ENCODE measurements at regions not wholly inside any gene's neighbourhood (a gene's known extent, or its start where the extent isn't known, plus 50 kb on each side); places are given as distances from the start of the nearest gene placed in this dataset.

- DNase-seq: no peak
Observed at GRCh38 chr2:48108455-48108854, 202.2 kb upstream of the FBXO11 start.

- no peak for DNase-seq
Observed at GRCh38 chr2:48109491-48110204, 203.3 kb upstream of the FBXO11 start.

- peak; percentile 13 for DNase-seq
Observed at GRCh38 chr2:48110492-48110891, 204.0 kb upstream of the FOXN2 start.

GRCh38 chr2:48112911-48113680, 201.4 kb upstream of the FOXN2 start:
- no peak for DNase-seq

- no peak for DNase-seq
Observed at GRCh38 chr2:48113767-48114166, 200.7 kb upstream of the FOXN2 start.

GRCh38 chr2:48114256-48114655, 200.2 kb upstream of the FOXN2 start:
- DNase-seq: peak; percentile 77

- DNase-seq: no peak
Observed at GRCh38 chr2:48116497-48116896, 198.0 kb upstream of the FOXN2 start.

GRCh38 chr2:48118895-48119294, 195.6 kb upstream of the FOXN2 start:
- no peak for DNase-seq

GRCh38 chr2:48120112-48120511, 194.4 kb upstream of the FOXN2 start:
- DNase-seq: peak; percentile 40

GRCh38 chr2:48120759-48121242, 193.7 kb upstream of the FOXN2 start:
- no peak for DNase-seq

- no peak for DNase-seq
Observed at GRCh38 chr2:48122166-48122565, 192.3 kb upstream of the FOXN2 start.

- no peak for DNase-seq
Observed at GRCh38 chr2:48124592-48124991, 189.9 kb upstream of the FOXN2 start.

GRCh38 chr2:48126162-48126561, 188.3 kb upstream of the FOXN2 start:
- no peak for DNase-seq

- DNase-seq: no peak
Observed at GRCh38 chr2:48127612-48128191, 186.8 kb upstream of the FOXN2 start.

GRCh38 chr2:48129293-48129950, 185.1 kb upstream of the FOXN2 start:
- DNase-seq: no peak

GRCh38 chr2:48131539-48132270, 182.8 kb upstream of the FOXN2 start:
- peak; percentile 79 for DNase-seq

GRCh38 chr2:48132271-48132625, 182.2 kb upstream of the FOXN2 start:
- DNase-seq: no peak

GRCh38 chr2:48134704-48135103, 179.8 kb upstream of the FOXN2 start:
- DNase-seq: no peak

GRCh38 chr2:48135797-48136196, 178.7 kb upstream of the FOXN2 start:
- no peak for DNase-seq

GRCh38 chr2:48137829-48138228, 176.7 kb upstream of the FOXN2 start:
- peak; percentile 32 for DNase-seq

- no peak for DNase-seq
Observed at GRCh38 chr2:48138898-48139297, 175.6 kb upstream of the FOXN2 start.

GRCh38 chr2:48140586-48140985, 173.9 kb upstream of the FOXN2 start:
- DNase-seq: no peak

- DNase-seq: peak; percentile 64
Observed at GRCh38 chr2:48144777-48145176, 169.7 kb upstream of the FOXN2 start.
